Keratinocyte (primary cell): ENCODE measurements at regions not wholly inside any gene's neighbourhood (a gene's known extent, or its start where the extent isn't known, plus 50 kb on each side); places are given as distances from the start of the nearest gene placed in this dataset.
"Not testable (repeated sequence)": the region's sequence is repeated elsewhere in the genome, so short reads cannot be mapped to it uniquely, and the experiment has no call there.

Experiments
- DNase-seq: peaks from one replicate; pipeline ENCODE4 v3.0.0-alpha.2; 2011; ENCODE audit warnings: low read depth, missing footprints, low spot score
- FAIRE-seq: peaks from 2 replicates; lab custom pipeline; 2011; peaks lifted over from hg19 to GRCh38; lab: Jason Lieb, UNC
- H2AFZ ChIP-seq: 2 replicates; pipeline ENCODE4 v1.6.0; 2012; ENCODE audit warnings: low read length, control low read depth, inconsistent platforms; ENCODE audit not compliant: control insufficient read depth
- H3K27ac ChIP-seq: 2 replicates; pipeline ENCODE4 v1.5.1; 2011; ENCODE audit warnings: low read length; ENCODE audit not compliant: control insufficient read depth, insufficient read depth
- H3K27me3 ChIP-seq: 3 replicates; pipeline ENCODE4 v1.6.0; 2011; ENCODE audit warnings: low read length; ENCODE audit not compliant: control insufficient read depth, insufficient read depth; ENCODE audit errors: extremely low read depth
- H3K36me3 ChIP-seq, 2 experiments: 2 replicates in 1 of 2; 3 replicates in 1 of 2; pipeline ENCODE4 v1.5.1; 2011; ENCODE audit warnings: low read length in 2 of 2, mild to moderate bottlenecking in 1 of 2; ENCODE audit not compliant: control insufficient read depth in 2 of 2, insufficient read depth in 2 of 2; ENCODE audit errors: extremely low read depth in 1 of 2
- H3K4me1 ChIP-seq: 3 replicates; pipeline ENCODE4 v1.5.1; 2011; ENCODE audit warnings: low read length; ENCODE audit not compliant: control insufficient read depth, insufficient read depth; ENCODE audit errors: extremely low read depth
- H3K4me2 ChIP-seq: 3 replicates; pipeline ENCODE4 v1.6.0; 2011; ENCODE audit warnings: low read depth, low read length; ENCODE audit not compliant: control insufficient read depth, insufficient read depth; ENCODE audit errors: extremely low read depth
- H3K4me3 ChIP-seq, 3 experiments: fragments of 200-600 bp in 1 of 3; sonication (generic) in 1 of 3; 2 replicates in 2 of 3; 3 replicates in 1 of 3; pipeline ENCODE4 v1.5.1; 2011 to 2016; ENCODE audit warnings: low read length in 3 of 3, mild to moderate bottlenecking in 3 of 3, control low read depth in 2 of 3, inconsistent platforms in 1 of 3, low read depth in 1 of 3, mixed read lengths in 1 of 3, mixed run types in 1 of 3, moderate library complexity in 1 of 3; ENCODE audit not compliant: control insufficient read depth in 2 of 3, insufficient read depth in 2 of 3; ENCODE audit errors: extremely low read depth in 1 of 3
- H3K79me2 ChIP-seq: 2 replicates; pipeline ENCODE4 v1.6.0; 2012; ENCODE audit warnings: low read length; ENCODE audit not compliant: control insufficient read depth, insufficient read depth
- H3K9ac ChIP-seq: 3 replicates; pipeline ENCODE4 v1.6.0; 2011; ENCODE audit warnings: low read length; ENCODE audit not compliant: control insufficient read depth, insufficient read depth; ENCODE audit errors: extremely low read depth
- H3K9me1 ChIP-seq: 3 replicates; pipeline ENCODE4 v1.6.0; 2011; ENCODE audit warnings: low read length; ENCODE audit not compliant: control insufficient read depth, insufficient read depth; ENCODE audit errors: extremely low read depth
- H3K9me3 ChIP-seq: 2 replicates; pipeline ENCODE4 v1.5.1; 2012; ENCODE audit warnings: low read depth, low read length; ENCODE audit not compliant: control insufficient read depth
- H4K20me1 ChIP-seq: 3 replicates; pipeline ENCODE4 v1.6.0; 2011; ENCODE audit warnings: low read length; ENCODE audit not compliant: control insufficient read depth, insufficient read depth; ENCODE audit errors: extremely low read depth
- CTCF ChIP-seq, 3 experiments: IDR thresholded peaks in 1 of 3; conservative IDR thresholded peaks in 1 of 3; optimal IDR thresholded peaks in 1 of 3; 2 replicates in 2 of 3; 3 replicates in 1 of 3; pipeline versions ENCODE3 to v1.5.1; 2011; ENCODE audit warnings: low read length in 3 of 3, mild to moderate bottlenecking in 3 of 3, moderate library complexity in 2 of 3, control low read depth in 1 of 3, inconsistent platforms in 1 of 3; ENCODE audit not compliant: insufficient read depth in 2 of 3; ENCODE audit errors: extremely low read depth in 1 of 3
- EZH2 ChIP-seq: IDR thresholded peaks from one replicate; pipeline ENCODE4 v1.6.1; 2012; ENCODE audit warnings: inconsistent platforms, mild to moderate bottlenecking, low read length, moderate library complexity
- dilution Hi-C: fragments of 300-500 bp; cut with MboI; formaldehyde crosslinking; loops from one replicate; pipeline ENCODE4 v1.7.0; 2020; ENCODE audit warnings: low sequenced_read_pairs; ENCODE audit not compliant: extremely low pct_ligation_motif_present

GRCh38 chr1:73671530-73671929 is 526.4 kb downstream of the LRRIQ3 start:
- Histone ChIP-seq H3K27ac (no peak overlapping the region), H3K9me1 (no peaks in the 10 kb centered on the region), H3K9me3 (no peaks in the 10 kb centered on the region), H3K4me3 (no peak overlapping the region), H3K27me3 (no peaks in the 10 kb centered on the region), H4K20me1 (no peaks in the 10 kb centered on the region), H3K9ac (no peak overlapping the region), H3K4me1 (peaks cover 9% of the 10 kb centered on the region), H2AFZ (no peak overlapping the region), H3K4me2 (no peak overlapping the region), H3K36me3 (no peaks in the 10 kb centered on the region), H3K79me2 (no peaks in the 10 kb centered on the region)
- dilution Hi-C loops = no loop called here
- DNase-seq (no peak), FAIRE-seq (no peak)
- no peak for TF ChIP-seq CTCF (optimal IDR thresholded peaks at IDR 0.05 in 1 of 3, IDR thresholded peaks at IDR 0.05 in 1 of 3, conservative IDR thresholded peaks at IDR 0.05 in 1 of 3; ENCODE audit: extremely low read depth in 1 of 3, insufficient read depth in 2 of 3, low read length in 3 of 3)
- TF ChIP-seq EZH2 = no peak

- FAIRE-seq, H2AFZ ChIP-seq, H3K79me2 ChIP-seq, H3K27ac ChIP-seq, H3K9me1 ChIP-seq, H3K9ac ChIP-seq, H3K4me2 ChIP-seq, H3K27me3 ChIP-seq, dilution Hi-C loops, H3K9me3 ChIP-seq, H3K4me3 ChIP-seq, H3K4me1 ChIP-seq, H4K20me1 ChIP-seq, H3K36me3 ChIP-seq, DNase-seq: not testable (repeated sequence)
These were observed 530.0 kb downstream of the LRRIQ3 start for GRCh38 chr1:73667959-73668358.

GRCh38 chr1:73662526-73662925 is 535.5 kb downstream of the LRRIQ3 start:
- no peak overlapping the region for H3K9ac ChIP-seq
- no peak overlapping the region for H3K4me2 ChIP-seq
- H3K36me3 ChIP-seq = no peaks in the 10 kb centered on the region
- no peaks in the 10 kb centered on the region for H4K20me1 ChIP-seq
- dilution Hi-C loops = no loop called here
- no peak overlapping the region for H3K27ac ChIP-seq
- H3K79me2 ChIP-seq = no peaks in the 10 kb centered on the region
- no peaks in the 10 kb centered on the region for H3K9me1 ChIP-seq
- H2AFZ ChIP-seq = no peak overlapping the region
- TF ChIP-seq CTCF (optimal IDR thresholded peaks at IDR 0.05 in 1 of 3, IDR thresholded peaks at IDR 0.05 in 1 of 3, conservative IDR thresholded peaks at IDR 0.05 in 1 of 3; ENCODE audit: extremely low read depth in 1 of 3, insufficient read depth in 2 of 3, low read length in 3 of 3) (no peak), EZH2 (no peak)
- no peaks in the 10 kb centered on the region for H3K9me3 ChIP-seq
- no peaks in the 10 kb centered on the region for H3K27me3 ChIP-seq
- no peak for FAIRE-seq
- no peaks in the 10 kb centered on the region for H3K4me1 ChIP-seq
- DNase-seq = no peak
- H3K4me3 ChIP-seq = no peak overlapping the region
